Esophagus squamous epithelium (tissue), 5 donors: ENCODE measurements at regions not wholly inside any gene's neighbourhood (a gene's known extent, or its start where the extent isn't known, plus 50 kb on each side); places are given as distances from the start of the nearest gene placed in this dataset.

Experiments
- DNase-seq: peaks from one replicate; lab custom pipeline; 2025; lab: John Stamatoyannopoulos, UW
- H3K27ac ChIP-seq, 4 donors: fragments of 200-600 bp; sonication (generic); one replicate each; pipeline ENCODE4 v1.5.1; 2016 to 2019; ENCODE audit warnings: mild to moderate bottlenecking in 1 of 4
- H3K27me3 ChIP-seq, 4 donors: fragments of 200-600 bp; sonication (generic); 1 replicate in 3 of 4; 2 replicates in 1 of 4; pipeline versions ENCODE4 v1.5.1 to v1.6.0; 2017 to 2021; ENCODE audit warnings: antibody characterized with exemption in 1 of 4
- H3K36me3 ChIP-seq, 3 donors: fragments of 200-600 bp; sonication (generic); one replicate each; pipeline ENCODE4 v1.5.1; 2016 to 2019
- H3K4me1 ChIP-seq, 3 donors: fragments of 200-600 bp; sonication (generic); one replicate each; pipeline ENCODE4 v1.5.1; 2017 to 2019
- H3K4me3 ChIP-seq, 4 donors: fragments of 200-600 bp; sonication (generic); 1 replicate in 3 of 4; 2 replicates in 1 of 4; pipeline ENCODE4 v1.5.1; 2016 to 2019; ENCODE audit warnings: mild to moderate bottlenecking in 2 of 4, moderate library complexity in 1 of 4
- H3K9me3 ChIP-seq, 3 donors: fragments of 200-600 bp; sonication (generic); one replicate each; pipeline ENCODE4 v1.5.1; 2016 to 2019
- CTCF ChIP-seq, 6 experiments: fragments of 450-650 bp in 4 of 6; fragments of 200-600 bp in 2 of 6; sonication (generic) in 2 of 6; IDR thresholded peaks; one replicate each; pipeline ENCODE4 v1.5.1; 2016 to 2019; ENCODE audit warnings: antibody characterized with exemption in 6 of 6, mild to moderate bottlenecking in 4 of 6, moderate library complexity in 4 of 6
- POLR2A ChIP-seq, 4 donors: fragments of 450-650 bp; IDR thresholded peaks; one replicate each; pipeline ENCODE4 v1.6.1; 2017; ENCODE audit warnings: antibody characterized with exemption in 4 of 4, mild to moderate bottlenecking in 4 of 4, moderate library complexity in 3 of 4
- WGBS, 2 donors: methylation state at CpG; one replicate each; pipeline ENCODE4 v1.1.5; 2018; 5-methylcytosine and 5-hydroxymethylcytosine counted together
- intact Hi-C: fragments of 100-400 bp; cut with DNase I; formaldehyde crosslinking; loops from one replicate; pipeline ENCODE4 v1.15.0; 2022
- donor health status: DM: yes; HTN: yes; CAD: no.

DNA sequence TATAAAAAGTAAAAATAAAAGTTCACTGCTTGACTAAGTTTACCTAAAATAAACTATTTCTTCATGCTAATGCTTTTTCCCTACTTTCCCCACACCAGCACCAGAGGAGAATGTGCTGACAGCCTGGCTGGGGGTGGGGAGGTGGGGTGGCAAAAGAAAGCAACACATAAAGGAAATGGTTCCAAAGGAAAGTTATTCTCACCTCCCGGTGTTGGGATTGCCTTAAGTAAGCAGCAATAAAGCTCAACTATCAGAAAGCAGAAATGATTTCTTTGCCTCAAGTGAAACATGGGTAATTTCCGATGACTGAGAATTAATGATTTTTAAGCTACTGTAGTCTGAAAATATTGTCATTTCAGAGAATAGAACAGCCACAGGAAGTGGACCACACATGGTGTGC is 84.5 kb upstream of the DKK2 start:
- intact Hi-C loops: no loop called here
- no peak for DNase-seq
- Histone ChIP-seq H3K27ac (no peak overlapping the region), H3K4me3 (no peak overlapping the region), H3K27me3 (no peaks in the 10 kb centered on the region), H3K4me1 (no peaks in the 10 kb centered on the region), H3K36me3 (no peaks in the 10 kb centered on the region), H3K9me3 (no peaks in the 10 kb centered on the region)
- no peak for TF ChIP-seq CTCF (IDR thresholded peaks at IDR 0.05)
- no peak for TF ChIP-seq POLR2A (IDR thresholded peaks at IDR 0.05)
- WGBS, 2 donors: 12 to 33% methylated on average over 2 of the region's 2 CpGs

GRCh38 chr4:107117726-107118125 is 81.6 kb upstream of the DKK2 start:
- TF ChIP-seq CTCF (IDR thresholded peaks at IDR 0.05): no peak
- no peak for TF ChIP-seq POLR2A (IDR thresholded peaks at IDR 0.05)
- Histone ChIP-seq H3K4me3 (no peak overlapping the region), H3K9me3 (no peaks in the 10 kb centered on the region), H3K36me3 (no peaks in the 10 kb centered on the region), H3K27ac (no peak overlapping the region), H3K4me1 (no peaks in the 10 kb centered on the region), H3K27me3 (no peaks in the 10 kb centered on the region)
- intact Hi-C loops: no loop called here
- no peak for DNase-seq
- 63 to 74% methylated on average over 1 of the region's 1 CpG for WGBS, 2 donors

GRCh38 chr4:107115185-107115847 is 79.2 kb upstream of the DKK2 start:
- no peak for TF ChIP-seq POLR2A (IDR thresholded peaks at IDR 0.05)
- TF ChIP-seq CTCF (IDR thresholded peaks at IDR 0.05): no peak
- no peaks in the 10 kb centered on the region for H3K4me1 ChIP-seq
- 75 to 87% methylated on average over 5 of the region's 5 CpGs for WGBS, 2 donors
- no peak overlapping the region for H3K27ac ChIP-seq
- no peak overlapping the region for H3K4me3 ChIP-seq
- H3K27me3 ChIP-seq: no peaks in the 10 kb centered on the region
- intact Hi-C loops: no loop called here
- DNase-seq: no peak
- no peaks in the 10 kb centered on the region for H3K36me3 ChIP-seq
- H3K9me3 ChIP-seq: no peaks in the 10 kb centered on the region

- H3K4me1 ChIP-seq: no peaks in the 10 kb centered on the region
- H3K27ac ChIP-seq: no peak overlapping the region
- no peak for TF ChIP-seq POLR2A (IDR thresholded peaks at IDR 0.05)
- TF ChIP-seq CTCF (IDR thresholded peaks at IDR 0.05): no peak
- no peak overlapping the region for H3K4me3 ChIP-seq
- no peaks in the 10 kb centered on the region for H3K9me3 ChIP-seq
- WGBS, 2 donors: 73 to 80% methylated on average over 2 of the region's 2 CpGs
- H3K27me3 ChIP-seq: no peaks in the 10 kb centered on the region
- H3K36me3 ChIP-seq: no peaks in the 10 kb centered on the region
- intact Hi-C loops: no loop called here
- DNase-seq: no peak
Measured at GRCh38 chr4:107114059-107114458, 77.9 kb upstream of the DKK2 start.

GRCh38 chr4:107098401-107098800 is 62.3 kb upstream of the DKK2 start:
- Histone ChIP-seq H3K4me3 (no peak overlapping the region), H3K9me3 (no peaks in the 10 kb centered on the region), H3K27ac (no peak overlapping the region), H3K4me1 (no peaks in the 10 kb centered on the region), H3K36me3 (no peaks in the 10 kb centered on the region), H3K27me3 (no peaks in the 10 kb centered on the region)
- DNase-seq: no peak
- WGBS, 2 donors: 18 to 32% methylated on average over 2 of the region's 2 CpGs
- no peak for TF ChIP-seq CTCF (IDR thresholded peaks at IDR 0.05)
- TF ChIP-seq POLR2A (IDR thresholded peaks at IDR 0.05): no peak
- intact Hi-C loops: no loop called here
